HG02884 (cell line): ENCODE measurements at regions not wholly inside any gene's neighbourhood (a gene's known extent, or its start where the extent isn't known, plus 50 kb on each side); places are given as distances from the start of the nearest gene placed in this dataset.
A peak's percentile ranks its signal among the peaks of the same experiment; 100 is the strongest.
"Not testable (repeated sequence)": the region's sequence is repeated elsewhere in the genome, so short reads cannot be mapped to it uniquely, and the experiment has no call there.

Experiments used
- ATAC-seq: cut with Tn5 transposase; IDR thresholded peaks from one replicate; pipeline ENCODE4 v1.9.1; 2021; ENCODE audit warnings: mild to moderate bottlenecking, moderate library complexity; ENCODE audit not compliant: unreplicated experiment

DNA sequence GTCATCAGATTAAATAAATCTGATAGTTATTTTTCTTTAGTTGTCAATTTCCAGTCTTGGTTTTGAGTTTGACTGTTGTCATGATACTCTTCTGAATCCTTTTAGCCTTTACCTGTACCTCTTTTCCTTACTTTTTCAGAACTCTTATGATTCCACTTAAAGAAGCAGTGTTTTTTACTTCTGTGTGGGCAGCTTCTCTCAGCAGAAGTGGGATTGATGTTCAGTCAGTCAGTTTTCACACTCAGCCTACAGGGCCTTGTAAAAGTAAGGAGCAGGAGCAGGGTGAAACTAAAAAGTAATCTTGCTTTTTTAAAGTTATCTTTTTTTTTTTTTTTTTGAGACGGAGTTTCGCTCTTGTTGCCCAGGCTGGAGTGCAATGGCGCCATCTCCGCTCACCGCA is 75.1 kb downstream of the HAUS1 start:
- ATAC-seq: no peak

DNA sequence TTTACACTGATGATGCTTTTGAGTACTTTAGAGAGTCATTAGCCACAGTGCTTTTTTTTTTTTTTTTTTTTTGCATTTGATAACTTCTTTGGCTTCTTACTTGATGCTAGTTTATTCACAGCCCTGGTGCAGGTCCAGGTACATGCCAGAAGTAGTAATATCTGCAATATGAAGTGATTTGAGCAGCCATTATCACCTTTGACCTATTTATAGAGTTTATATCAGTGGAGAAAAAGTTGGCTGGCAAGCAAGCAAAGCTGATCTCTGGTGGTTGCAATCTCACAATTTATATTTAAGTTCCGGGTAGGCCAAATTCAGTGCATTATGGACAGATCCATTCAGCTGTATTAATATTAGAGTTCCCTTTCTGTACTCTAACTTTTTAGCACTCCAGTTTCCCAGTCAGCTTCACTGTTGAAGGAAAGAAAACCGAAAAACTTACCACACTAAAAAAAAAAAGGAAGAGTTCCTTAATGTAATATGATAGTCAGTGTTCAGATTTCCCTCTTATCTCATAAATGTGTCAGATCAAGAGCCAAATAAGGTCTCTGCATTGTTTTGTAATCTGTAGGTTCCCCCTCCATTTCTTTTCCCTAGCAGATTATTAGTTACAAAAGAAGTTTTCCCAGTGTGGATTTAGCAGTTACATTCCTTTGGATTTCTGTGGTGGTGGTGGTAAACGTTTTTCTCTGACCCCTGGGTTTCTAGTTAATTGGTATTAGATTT is 78.6 kb downstream of the HAUS1 start:
- ATAC-seq: no peak

- ATAC-seq: not testable (repeated sequence)
Observed at GRCh38 chr18:46184296-46184695, 80.1 kb downstream of the HAUS1 start.

GRCh38 chr18:46184727-46185126 is 80.5 kb downstream of the HAUS1 start:
- ATAC-seq: peak; percentile 64

DNA sequence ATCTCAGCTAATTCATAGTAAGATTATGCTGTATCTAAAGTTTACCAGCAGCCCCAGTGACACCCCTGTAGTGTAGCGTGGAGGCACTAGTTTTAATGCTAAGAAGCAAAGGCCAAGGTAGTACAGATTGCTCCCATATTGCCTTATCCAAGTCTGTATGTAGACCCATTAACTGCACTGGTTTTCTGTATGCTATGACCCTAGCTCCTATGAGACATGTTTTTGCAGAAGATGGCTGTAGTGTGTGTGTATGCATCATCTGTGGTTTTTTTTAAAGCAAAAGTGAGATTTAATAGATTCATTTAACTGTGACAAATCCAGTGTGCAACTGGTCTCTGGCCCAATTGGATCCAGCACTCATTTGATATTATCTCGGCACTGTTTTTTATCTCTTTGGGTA is 86.5 kb downstream of the HAUS1 start:
- no peak for ATAC-seq

- ATAC-seq: no peak
Observed at GRCh38 chr18:46196627-46197243, 92.5 kb downstream of the HAUS1 start.

- no peak for ATAC-seq
Observed at GRCh38 chr18:46199515-46200147, 95.4 kb downstream of the HAUS1 start.

- not testable (repeated sequence) for ATAC-seq
Observed at GRCh38 chr18:46200178-46201055, 96.2 kb downstream of the HAUS1 start.

- ATAC-seq: no peak
Observed at GRCh38 chr18:46204143-46204542, 100.0 kb downstream of the HAUS1 start.

DNA sequence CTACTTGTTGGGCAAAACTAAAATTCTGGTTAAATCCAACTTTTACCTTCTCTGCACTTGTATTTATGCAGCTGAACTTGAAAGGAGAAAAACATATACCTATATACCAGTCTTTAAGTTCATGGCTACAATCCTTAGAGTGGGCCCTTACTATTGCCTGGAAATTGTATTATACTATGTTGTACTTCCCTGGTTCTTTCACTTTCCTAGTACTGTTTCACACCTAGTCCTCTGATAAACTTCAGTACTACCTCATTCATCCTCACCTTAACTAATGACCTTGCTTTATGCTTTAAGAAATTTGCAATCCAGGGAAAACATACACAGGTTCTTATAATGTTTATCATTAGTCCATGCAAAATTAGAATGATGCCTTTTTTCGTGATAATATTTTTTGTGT is 103.8 kb downstream of the HAUS1 start:
- ATAC-seq: no peak

DNA sequence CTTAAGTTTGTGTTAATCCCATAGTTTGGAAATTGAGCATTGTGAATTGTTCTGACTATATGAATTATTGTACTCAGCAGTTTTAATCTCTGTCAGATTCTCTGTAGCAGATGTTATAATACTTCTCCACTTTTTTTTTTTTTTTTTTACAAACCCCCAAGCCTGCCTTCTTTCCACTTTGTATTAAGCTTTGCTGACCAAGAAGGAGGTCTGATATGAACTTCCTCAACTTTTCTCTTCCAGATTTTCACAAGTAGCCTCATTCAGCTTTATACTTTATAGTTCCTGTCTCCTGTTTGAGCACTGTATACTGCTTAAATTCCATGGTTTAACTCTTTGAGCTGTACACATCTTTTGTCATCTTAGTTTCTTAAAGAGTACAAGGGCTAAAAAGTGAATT is 105.0 kb downstream of the HAUS1 start:
- no peak for ATAC-seq

- no peak for ATAC-seq
Observed at GRCh38 chr18:46211816-46212215, 107.6 kb downstream of the HAUS1 start.

DNA sequence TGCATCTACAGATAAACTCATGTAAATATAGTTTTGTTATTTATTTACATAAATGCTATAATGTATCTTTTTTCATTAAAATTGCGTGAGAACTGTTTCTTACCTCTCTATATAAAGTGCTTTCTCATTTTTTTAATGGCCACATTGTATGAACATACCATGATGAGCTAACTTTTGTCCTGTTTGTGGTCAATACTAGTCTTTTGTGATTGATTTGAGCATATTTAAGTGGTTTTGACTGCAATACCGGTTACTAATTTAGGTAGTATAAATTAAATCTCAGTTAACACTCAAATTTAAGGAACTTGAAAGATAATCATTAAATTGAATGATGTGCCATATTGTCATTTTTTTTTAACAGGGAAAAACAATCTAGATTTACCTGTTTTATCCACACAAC is 108.2 kb downstream of the HAUS1 start:
- ATAC-seq: no peak

- no peak for ATAC-seq
Observed at GRCh38 chr18:46213295-46213694, 109.1 kb downstream of the HAUS1 start.

DNA sequence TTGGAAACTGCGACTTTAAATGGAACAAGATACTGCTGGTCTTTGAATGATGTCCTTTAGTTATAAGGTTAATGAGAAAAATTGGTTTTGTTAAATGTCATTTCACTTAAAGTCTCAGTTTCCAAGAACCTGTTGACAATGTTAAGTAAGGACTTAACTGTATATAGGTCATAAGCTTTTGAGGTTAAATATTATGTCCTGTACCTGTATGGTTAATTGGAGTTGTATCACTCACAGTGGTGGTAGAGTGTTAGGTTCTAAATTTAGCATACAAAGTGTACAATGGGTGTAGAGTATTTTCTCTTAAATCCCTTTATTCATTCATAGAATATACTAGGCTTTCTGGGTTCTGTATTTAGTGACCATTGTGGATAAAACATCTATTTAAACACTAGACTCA is 110.2 kb downstream of the HAUS1 start:
- ATAC-seq: no peak

DNA sequence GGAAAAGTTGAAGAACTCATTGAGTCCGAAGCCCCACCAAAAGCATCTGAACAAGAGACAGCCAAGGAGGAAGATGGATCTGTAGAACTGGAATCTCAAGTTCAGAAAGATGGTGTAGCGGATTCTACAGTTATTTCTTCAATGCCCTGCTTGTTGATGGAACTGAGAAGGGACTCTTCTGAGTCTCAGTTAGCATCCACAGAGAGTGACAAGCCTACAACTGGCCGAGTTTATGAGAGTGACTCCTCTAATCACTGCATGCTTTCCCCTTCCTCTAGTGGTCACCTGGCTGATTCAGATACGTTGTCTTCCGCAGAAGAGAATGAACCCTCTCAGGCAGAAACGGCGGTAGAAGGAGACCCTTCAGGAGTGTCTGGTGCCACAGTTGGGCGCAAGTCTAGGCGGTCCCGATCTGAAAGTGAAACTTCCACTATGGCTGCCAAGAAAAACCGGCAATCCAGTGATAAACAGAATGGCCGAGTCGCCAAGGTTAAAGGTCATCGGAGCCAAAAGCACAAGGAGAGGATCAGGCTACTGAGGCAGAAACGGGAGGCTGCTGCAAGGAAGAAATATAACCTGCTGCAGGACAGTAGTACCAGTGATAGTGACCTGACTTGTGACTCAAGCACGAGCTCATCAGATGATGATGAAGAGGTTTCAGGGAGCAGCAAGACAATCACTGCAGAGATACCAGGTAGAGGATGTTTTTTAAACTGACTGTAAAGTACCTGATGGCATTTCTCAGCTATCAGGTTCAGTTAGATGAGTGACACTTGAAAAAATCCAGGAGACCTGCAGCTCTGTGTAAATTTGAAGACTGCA is 111.9 kb downstream of the HAUS1 start:
- no peak for ATAC-seq

DNA sequence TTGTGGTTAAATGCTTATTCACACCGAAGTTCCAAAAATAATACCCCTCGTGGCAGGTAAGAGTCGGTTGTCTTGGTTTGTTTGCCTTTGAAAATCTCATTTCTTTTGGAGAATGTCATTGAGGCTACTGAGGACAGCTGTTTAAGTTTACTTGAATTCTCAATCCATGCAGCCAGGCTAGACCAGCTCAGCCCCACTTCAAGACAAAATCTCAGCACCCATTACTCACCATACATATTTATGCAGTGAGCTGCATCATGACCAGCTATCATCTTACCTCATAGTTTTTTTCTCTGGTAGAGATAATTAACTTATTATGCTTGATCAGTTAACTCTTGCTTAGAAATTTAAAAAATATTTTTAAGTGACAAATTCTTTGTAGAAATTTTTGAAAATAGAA is 115.9 kb downstream of the HAUS1 start:
- ATAC-seq: no peak

GRCh38 chr18:46222093-46222492 is 117.9 kb downstream of the HAUS1 start:
- no peak for ATAC-seq

DNA sequence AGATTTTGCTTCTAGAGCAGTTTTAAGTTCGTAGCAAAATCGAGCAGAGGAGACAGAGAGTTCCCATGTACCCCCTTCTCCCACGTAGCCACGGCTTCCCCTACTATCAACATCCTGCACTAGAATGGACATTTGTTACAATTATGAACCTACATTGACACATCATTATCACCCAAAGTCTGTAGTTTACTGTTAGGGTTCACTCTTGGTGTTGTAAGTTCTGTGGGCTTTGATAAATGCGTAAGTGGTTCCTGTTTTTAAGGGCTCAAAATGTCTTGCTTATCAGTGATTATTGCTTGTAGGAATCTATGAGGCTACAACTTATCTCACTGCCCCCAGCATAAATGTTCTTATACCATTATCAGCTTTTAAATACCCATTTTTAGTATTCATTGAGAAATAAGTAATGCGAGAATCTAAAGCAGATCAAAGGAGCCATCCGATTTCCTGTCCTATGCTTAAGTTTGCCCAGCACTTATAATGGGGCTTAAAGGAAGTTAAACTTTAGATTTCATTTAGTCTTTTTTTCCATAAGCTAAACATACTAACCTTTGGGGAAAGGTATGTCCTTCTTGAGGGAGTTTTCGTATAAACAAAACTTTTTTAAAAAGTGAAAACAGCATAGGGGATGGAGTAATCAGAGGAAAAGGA is 118.7 kb downstream of the HAUS1 start:
- no peak for ATAC-seq

GRCh38 chr18:46224181-46224775 is 120.1 kb downstream of the HAUS1 start:
- ATAC-seq: no peak
